ENCODE measurements at regions not wholly inside any gene's neighbourhood (a gene's known extent, or its start where the extent isn't known, plus 50 kb on each side); places are given as distances from the start of the nearest gene placed in this dataset.

DNA sequence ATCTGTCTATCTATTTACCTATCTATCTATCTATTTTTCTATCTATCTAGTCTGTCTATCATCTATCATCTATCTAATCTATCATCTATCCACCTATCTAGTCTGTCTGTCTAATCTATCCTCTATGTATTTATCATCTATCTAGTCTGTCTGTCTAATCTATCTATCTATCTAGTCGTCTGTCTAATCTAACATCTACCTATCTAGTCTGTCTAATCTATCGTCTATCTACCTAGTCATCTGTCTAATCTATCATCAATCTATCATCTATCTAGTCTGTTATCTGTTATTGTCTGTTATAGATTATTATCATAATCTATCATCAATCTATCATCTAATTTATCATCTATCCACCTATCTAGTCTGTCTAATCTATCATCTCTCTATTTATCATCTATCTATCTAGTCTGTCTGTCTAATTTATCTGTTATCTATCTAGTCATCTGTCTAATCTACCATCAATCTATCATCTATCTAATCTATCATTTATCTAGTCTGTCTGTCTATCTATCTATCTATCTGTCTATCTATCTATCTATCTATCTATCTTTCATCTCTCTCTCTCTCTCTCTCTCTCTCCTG, 80.2 kb upstream of the ZNF618 start:
- TF ChIP-seq, protein P1, sequence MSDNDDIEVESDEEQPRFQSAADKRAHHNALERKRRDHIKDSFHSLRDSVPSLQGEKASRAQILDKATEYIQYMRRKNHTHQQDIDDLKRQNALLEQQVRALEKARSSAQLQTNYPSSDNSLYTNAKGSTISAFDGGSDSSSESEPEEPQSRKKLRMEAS (IDR thresholded peaks at IDR 0.05): no peak
- TF ChIP-seq NFIC (IDR thresholded peaks at IDR 0.05): no peak
- TF ChIP-seq TEAD4 (IDR thresholded peaks at IDR 0.05): no peak
- TF ChIP-seq FOXM1 (IDR thresholded peaks at IDR 0.05; ENCODE audit: borderline replicate concordance, low read depth): no peak
- TF ChIP-seq RAD21 (IDR thresholded peaks at IDR 0.05; ENCODE audit: low read depth): no peak
- no peak for TF ChIP-seq TCF12 (IDR thresholded peaks at IDR 0.05; ENCODE audit: low read depth)
- TF ChIP-seq EP300 (IDR thresholded peaks at IDR 0.05; ENCODE audit: borderline replicate concordance): no peak
- TF ChIP-seq CREB1 (IDR thresholded peaks at IDR 0.05; ENCODE audit: low read depth): no peak
- TF ChIP-seq ZBTB7A (IDR thresholded peaks at IDR 0.05; ENCODE audit: low read depth): no peak
- no peak for TF ChIP-seq EGR1 (IDR thresholded peaks at IDR 0.05)
- TF ChIP-seq, protein P2, sequence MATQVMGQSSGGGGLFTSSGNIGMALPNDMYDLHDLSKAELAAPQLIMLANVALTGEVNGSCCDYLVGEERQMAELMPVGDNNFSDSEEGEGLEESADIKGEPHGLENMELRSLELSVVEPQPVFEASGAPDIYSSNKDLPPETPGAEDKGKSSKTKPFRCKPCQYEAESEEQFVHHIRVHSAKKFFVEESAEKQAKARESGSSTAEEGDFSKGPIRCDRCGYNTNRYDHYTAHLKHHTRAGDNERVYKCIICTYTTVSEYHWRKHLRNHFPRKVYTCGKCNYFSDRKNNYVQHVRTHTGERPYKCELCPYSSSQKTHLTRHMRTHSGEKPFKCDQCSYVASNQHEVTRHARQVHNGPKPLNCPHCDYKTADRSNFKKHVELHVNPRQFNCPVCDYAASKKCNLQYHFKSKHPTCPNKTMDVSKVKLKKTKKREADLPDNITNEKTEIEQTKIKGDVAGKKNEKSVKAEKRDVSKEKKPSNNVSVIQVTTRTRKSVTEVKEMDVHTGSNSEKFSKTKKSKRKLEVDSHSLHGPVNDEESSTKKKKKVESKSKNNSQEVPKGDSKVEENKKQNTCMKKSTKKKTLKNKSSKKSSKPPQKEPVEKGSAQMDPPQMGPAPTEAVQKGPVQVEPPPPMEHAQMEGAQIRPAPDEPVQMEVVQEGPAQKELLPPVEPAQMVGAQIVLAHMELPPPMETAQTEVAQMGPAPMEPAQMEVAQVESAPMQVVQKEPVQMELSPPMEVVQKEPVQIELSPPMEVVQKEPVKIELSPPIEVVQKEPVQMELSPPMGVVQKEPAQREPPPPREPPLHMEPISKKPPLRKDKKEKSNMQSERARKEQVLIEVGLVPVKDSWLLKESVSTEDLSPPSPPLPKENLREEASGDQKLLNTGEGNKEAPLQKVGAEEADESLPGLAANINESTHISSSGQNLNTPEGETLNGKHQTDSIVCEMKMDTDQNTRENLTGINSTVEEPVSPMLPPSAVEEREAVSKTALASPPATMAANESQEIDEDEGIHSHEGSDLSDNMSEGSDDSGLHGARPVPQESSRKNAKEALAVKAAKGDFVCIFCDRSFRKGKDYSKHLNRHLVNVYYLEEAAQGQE (IDR thresholded peaks at IDR 0.05; ENCODE audit: low read depth): no peak
- TF ChIP-seq, protein P3, sequence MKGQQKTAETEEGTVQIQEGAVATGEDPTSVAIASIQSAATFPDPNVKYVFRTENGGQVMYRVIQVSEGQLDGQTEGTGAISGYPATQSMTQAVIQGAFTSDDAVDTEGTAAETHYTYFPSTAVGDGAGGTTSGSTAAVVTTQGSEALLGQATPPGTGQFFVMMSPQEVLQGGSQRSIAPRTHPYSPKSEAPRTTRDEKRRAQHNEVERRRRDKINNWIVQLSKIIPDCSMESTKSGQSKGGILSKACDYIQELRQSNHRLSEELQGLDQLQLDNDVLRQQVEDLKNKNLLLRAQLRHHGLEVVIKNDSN (IDR thresholded peaks at IDR 0.05): no peak
- no peak for TF ChIP-seq YY1 (IDR thresholded peaks at IDR 0.05; ENCODE audit: low read depth)
- TF ChIP-seq CEBPB (IDR thresholded peaks at IDR 0.05): no peak
- no peak for TF ChIP-seq TAF1 (IDR thresholded peaks at IDR 0.05; ENCODE audit: low read depth)

DNA sequence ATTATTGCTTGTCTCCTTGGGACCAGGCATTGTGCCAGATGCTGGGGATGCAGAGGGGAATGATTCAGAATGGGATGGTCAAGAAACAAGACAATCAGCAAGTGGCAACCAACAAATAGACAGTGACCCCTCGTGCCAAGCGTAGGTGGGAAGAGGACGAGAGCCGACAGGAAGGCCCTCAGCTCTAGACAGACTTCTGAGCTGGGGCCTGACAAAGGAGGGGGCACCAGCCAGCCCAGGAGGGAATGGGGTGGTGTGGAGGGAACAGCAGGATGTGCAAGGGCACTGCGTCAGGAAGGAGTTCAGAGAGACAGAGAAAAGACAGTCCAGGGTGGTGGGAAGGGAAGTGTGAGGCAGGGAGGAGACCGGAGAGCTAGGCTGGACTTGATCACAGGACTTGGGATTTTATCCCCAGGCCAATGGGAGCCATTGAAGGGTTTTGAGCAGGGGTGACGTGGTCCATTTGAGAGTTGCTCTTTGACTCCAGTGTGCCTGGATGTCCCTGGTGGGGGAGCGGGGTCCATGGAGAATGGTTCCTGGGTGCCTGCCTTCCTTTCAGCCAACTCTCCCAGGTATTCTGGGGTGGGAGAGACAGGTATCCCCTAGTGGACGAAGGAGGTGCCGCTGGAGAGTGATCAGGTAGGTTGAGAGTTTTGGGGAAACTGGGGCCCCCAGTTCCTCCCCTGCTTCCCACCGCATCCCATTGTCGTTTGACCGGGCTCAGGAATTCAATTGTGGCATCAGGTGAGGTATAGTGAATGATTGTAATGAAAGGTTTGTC, 79.3 kb upstream of the ZNF618 start:
- TF ChIP-seq ZBTB7A (IDR thresholded peaks at IDR 0.05; ENCODE audit: low read depth) (no peak), RAD21 (IDR thresholded peaks at IDR 0.05; ENCODE audit: low read depth) (no peak), YY1 (IDR thresholded peaks at IDR 0.05; ENCODE audit: low read depth) (no peak), FOXM1 (IDR thresholded peaks at IDR 0.05; ENCODE audit: borderline replicate concordance, low read depth) (no peak)

DNA sequence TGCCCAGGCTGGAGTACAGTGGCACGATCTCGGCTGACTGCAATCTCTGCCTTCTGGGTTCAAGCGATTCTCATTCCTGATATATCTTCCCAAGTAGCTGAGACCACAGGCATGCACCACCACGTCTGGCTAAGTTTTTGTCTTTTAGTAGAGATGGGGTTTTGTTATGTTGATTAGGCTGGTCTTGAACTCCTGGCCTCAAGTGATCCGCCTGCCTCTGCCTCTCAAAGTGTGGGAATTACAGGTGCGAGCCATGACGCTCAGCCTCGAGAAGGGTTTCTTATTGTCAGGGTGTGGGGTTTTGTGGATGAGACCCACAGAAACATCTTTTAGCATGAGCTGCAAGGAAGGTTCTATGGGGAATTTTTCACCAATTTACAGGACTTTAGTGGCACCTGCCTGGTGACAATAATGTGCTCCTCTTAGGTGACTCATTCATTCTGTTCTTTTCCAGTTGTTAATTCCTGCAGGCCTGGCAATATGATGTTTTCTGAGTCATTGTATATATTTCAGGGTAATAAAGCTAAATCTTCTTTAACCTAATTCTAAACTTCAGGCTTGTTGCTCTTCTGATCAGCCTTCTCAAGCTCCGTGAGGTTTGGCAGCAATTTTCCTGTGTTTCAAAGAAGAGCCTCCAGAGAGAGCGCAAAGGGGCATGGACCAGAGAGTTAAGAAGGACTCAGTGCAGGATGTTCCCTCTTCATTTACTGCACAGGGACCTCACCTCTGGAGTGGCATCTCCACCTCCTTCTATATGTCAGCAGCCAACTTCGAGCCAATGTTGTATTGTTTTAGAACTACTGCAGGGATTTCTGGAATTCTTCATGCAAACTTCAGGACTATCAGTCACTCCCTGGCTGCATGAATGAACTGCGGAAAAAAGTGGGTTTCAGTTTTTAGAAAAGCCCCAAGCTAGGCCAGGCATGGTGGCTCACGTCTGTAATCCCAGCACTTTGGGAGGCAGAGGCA, 77.8 kb upstream of the ZNF618 start:
- TF ChIP-seq EGR1 (IDR thresholded peaks at IDR 0.05) (no peak), TAF1 (IDR thresholded peaks at IDR 0.05; ENCODE audit: low read depth) (no peak), CREB1 (IDR thresholded peaks at IDR 0.05; ENCODE audit: low read depth) (no peak), FOXM1 (IDR thresholded peaks at IDR 0.05; ENCODE audit: borderline replicate concordance, low read depth) (no peak), EP300 (IDR thresholded peaks at IDR 0.05; ENCODE audit: borderline replicate concordance) (no peak), TCF12 (IDR thresholded peaks at IDR 0.05; ENCODE audit: low read depth) (no peak), RAD21 (IDR thresholded peaks at IDR 0.05; ENCODE audit: low read depth) (no peak), TEAD4 (IDR thresholded peaks at IDR 0.05) (no peak), ZBTB7A (IDR thresholded peaks at IDR 0.05; ENCODE audit: low read depth) (no peak), CEBPB (IDR thresholded peaks at IDR 0.05) (no peak), NFIC (IDR thresholded peaks at IDR 0.05) (no peak), YY1 (IDR thresholded peaks at IDR 0.05; ENCODE audit: low read depth) (no peak)
- TF ChIP-seq, protein P1 (IDR thresholded peaks at IDR 0.05): no peak
- TF ChIP-seq, protein P2 (IDR thresholded peaks at IDR 0.05; ENCODE audit: low read depth): no peak
- TF ChIP-seq, protein P3 (IDR thresholded peaks at IDR 0.05): no peak

DNA sequence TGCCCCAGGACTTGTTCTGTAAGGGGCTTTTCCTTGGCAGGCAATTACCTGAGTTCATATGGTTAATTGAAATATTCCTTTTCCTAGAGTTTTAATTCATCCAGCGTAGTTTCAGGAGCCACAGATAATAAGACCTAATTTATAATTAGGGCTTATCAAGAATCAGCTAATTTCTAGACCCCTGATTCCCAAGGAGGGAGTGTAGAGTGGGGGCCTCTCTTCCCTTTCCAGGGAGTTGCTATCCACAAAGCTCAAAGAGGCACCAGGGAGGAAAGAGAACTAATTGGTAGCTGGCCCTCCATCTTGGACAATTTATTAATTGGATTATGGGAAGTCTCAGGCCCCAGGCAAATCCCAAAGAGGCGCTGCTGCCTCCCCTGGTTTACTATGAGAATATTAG, 75.8 kb upstream of the ZNF618 start:
- TF ChIP-seq TCF12 (IDR thresholded peaks at IDR 0.05; ENCODE audit: low read depth): no peak
- TF ChIP-seq RAD21 (IDR thresholded peaks at IDR 0.05; ENCODE audit: low read depth): no peak
- TF ChIP-seq, protein P2 (IDR thresholded peaks at IDR 0.05; ENCODE audit: low read depth): no peak

All from Ishikawa (cell line).